GM19438 (cell line): ENCODE measurements at regions not wholly inside any gene's neighbourhood (a gene's known extent, or its start where the extent isn't known, plus 50 kb on each side); places are given as distances from the start of the nearest gene placed in this dataset.
"Not testable (repeated sequence)": the region's sequence is repeated elsewhere in the genome, so short reads cannot be mapped to it uniquely, and the experiment has no call there.

ENCODE experiments used
- ATAC-seq: cut with Tn5 transposase; IDR thresholded peaks from one replicate; pipeline ENCODE4 v1.9.1; 2021; ENCODE audit warnings: low read depth; ENCODE audit not compliant: unreplicated experiment

DNA sequence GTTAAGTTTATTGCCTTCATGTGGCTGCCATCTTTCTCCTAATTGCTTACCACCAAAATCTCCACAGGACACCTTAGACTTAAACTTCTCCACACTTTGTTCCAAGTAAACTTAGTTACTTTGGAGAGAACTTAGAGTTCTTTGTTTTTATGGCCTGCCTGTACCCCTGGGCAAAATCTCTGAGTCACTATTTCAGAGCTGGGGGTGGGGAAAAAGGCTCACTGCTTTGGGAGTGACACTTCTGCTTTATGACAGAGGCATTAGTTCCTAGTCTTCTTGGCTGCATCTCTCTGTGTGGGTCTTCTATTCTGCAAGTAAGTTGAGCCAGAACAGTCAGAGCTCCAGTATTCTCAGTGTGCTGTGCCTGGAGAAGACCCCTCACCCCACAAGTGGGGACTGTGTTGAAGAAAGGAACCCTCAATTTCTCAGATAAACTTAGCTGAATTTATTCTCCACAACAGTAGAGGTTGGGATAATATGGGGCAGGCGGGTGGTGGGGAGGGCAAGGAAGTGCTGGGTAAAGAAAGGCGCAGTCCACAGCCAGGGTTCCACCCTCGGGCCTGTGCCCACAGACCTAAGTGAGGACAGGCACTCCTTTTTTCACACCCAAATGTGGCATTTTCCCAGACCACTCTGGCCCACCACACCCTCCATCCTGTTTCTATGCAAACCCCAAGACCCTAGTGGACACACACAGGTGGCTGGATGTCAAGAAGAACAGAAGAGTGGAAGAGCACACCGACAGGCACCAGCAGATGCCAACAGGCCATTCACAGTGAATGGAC is 636.6 kb upstream of the MAN1A1 start:
- no peak for ATAC-seq

DNA sequence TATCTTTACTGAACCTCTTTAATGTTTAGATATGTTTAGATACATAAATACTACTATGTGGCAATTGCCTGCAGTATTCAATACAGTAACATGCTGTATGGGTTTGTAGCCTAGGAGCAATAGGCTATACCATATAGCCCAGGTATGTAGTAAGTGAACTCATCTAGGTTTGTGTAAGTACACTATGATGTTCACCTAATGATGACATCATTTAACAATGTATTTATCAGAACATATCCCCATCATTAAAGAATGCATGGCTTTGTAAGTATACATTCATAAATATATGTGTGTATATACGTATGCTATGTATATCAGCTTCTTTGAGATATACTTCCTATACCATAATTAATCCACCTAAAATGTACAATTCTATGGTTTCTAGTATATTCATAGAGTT is 631.2 kb upstream of the MAN1A1 start:
- no peak for ATAC-seq

DNA sequence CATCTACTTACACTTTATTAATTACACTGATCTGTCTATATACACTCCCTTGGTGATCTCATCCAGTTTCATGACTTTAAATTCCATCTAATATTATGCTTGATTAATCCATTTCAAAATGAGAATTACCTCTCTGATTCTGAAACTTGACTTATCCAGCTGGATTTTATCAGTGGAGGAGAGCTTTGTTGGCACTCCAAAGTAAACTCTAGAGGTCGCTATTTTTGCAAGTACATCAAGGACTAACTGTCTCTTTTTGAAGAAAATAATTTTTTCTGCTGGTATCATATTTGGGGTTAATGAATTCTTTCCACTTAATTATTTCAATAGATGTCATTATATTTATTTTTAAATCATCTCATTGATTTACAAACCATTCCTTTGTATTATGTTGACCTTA is 630.3 kb upstream of the MAN1A1 start:
- ATAC-seq: no peak

GRCh38 chr6:119978274-119978889 is 628.8 kb upstream of the MAN1A1 start:
- ATAC-seq: no peak

DNA sequence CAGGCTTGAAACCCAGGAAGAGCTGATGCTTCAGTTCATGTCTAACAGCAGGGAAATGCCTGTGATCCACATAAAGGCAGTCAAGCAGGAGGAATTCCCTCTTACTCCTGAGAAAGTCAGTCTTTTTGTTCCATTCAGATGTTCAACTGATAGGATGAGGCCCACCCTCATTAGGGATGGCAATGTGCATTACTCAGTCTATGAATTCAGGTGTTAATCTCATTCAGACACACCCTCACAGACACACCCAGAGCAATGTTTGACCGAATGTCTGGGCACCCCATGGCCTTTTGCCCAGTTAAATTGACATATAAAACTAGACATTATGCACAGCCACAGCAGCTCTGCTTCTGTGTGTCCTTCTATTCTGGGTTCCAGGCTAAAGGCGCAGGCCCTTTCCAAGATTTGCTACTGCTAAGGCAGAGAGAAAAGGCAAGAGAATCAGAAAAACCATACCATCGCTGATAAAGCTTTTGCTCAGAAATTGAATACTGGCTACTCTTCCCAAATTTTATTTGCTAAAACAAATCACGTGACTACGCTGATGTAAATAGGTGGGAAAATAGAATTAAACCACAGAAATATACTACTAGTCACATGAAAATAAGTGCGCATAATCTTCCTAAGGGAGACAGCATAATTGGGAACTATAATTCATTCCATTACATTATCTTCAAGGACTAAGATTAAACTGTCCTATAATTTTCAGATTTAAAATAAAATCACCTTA is 625.0 kb upstream of the MAN1A1 start:
- no peak for ATAC-seq

- ATAC-seq: peak; percentile 82
These were observed 616.9 kb upstream of the MAN1A1 start for GRCh38 chr6:119966484-119966883.

GRCh38 chr6:119965900-119966299 is 616.3 kb upstream of the MAN1A1 start:
- ATAC-seq: no peak

DNA sequence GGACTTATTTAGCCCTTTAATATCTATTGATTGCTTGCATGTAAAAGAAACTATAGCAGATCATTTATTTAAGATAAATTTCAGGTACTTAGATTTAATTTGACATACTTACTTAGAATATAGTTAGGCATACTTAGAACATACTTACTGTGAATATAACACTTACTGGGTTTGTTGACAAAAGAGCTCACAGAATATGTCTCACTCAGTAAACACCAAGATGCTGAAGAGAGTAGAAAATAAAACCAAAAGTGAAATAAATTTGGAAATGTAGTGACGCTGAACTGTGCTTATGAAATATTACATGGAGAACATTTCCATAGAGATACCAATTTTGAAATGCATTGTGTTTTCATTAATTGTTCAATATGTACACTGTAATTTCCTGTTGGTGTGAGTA is 615.4 kb upstream of the MAN1A1 start:
- no peak for ATAC-seq

GRCh38 chr6:119962505-119962904 is 612.9 kb upstream of the MAN1A1 start:
- ATAC-seq: no peak

- ATAC-seq: no peak
These were observed 611.9 kb upstream of the MAN1A1 start for GRCh38 chr6:119961450-119961849.

DNA sequence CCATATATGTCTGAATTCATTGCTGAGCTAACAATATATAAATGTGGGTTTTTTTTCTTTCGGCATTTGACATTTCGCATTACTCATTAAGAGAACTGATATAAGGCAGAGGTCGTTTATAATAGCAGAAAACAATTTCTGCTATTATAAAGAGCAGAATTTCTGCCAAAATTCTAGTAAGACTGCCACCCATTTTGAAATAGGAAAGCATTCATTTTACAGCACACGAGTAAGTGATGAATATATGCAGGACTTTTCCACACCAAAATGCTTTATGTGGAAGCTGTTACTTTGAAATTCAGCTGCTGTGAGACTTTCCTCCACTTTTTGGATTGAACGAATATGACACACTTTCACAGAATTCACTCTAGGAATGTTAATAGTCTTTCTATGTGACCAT is 610.9 kb upstream of the MAN1A1 start:
- no peak for ATAC-seq

DNA sequence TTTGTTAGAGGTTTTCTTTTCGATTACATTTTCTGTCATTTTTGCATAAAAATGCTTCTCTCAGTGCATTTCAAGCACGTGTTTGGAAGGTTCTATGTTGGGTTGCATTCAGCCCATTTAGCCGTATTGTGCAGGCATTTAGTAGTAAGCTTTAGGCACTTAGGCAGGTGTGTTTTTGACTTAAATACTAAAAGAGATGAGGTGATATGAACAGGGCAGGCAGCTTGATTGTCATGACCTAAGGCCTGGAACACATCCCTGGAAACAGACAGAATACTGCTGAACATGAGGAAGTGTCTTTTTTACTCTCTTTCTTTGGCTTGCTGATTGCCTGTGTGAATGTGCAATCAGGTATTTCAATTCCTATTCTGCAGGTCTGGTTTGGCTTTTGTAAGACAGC is 610.5 kb upstream of the MAN1A1 start:
- ATAC-seq: no peak

DNA sequence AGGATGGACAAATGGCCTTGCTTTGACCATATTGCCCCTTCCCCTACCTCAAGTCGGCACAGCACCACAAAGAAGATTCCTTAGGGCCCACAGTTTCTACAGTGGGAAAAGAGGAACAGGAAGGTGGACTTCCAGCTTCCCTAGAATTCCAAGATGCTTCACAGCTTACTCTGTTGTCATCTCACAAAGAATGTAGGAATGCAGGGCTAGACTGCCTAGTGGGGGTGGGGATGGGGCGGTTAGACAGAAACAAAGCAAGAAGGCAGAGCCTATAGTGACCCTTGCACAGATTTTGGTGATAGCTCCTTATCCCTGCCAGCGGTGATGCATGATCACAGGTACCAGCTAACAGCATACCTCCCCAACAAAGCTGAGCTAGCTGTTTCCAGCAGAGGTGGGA is 607.6 kb upstream of the MAN1A1 start:
- ATAC-seq: no peak

DNA sequence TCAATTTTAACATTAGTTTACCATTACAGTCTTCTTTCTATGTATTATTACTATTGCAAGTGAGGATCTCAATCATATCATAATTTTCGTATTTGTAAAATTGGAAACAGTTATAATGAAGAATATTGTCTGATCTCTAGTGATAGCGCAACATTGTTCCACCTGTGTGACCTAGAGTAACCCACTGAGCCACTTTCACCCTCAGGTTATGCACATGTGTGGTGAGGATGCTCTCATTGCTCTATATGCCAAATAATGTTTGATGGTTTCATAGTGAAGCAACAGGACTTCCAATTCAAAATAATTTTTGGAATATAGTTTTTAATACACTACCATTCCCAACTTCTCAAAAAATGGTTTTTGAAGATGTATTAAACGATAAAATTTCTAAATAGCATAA is 603.1 kb upstream of the MAN1A1 start:
- no peak for ATAC-seq

DNA sequence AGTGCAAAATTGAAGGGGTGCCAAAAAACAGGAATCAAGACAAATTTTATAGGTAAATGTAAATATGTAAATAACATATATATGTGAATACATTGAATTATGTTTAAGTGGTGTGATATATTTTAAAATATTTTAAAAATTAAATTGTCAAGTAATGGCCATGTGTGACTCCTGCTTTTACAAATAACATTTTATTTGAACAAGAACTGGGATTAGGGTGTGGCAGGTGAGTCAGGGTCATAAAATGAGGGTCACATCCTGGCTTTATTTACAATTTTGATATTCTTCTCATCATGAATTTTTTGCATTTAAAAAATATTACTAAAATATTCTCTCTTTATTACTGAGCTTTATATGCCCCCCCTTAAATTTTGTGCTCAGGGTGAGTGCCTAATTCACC is 601.1 kb upstream of the MAN1A1 start:
- no peak for ATAC-seq

DNA sequence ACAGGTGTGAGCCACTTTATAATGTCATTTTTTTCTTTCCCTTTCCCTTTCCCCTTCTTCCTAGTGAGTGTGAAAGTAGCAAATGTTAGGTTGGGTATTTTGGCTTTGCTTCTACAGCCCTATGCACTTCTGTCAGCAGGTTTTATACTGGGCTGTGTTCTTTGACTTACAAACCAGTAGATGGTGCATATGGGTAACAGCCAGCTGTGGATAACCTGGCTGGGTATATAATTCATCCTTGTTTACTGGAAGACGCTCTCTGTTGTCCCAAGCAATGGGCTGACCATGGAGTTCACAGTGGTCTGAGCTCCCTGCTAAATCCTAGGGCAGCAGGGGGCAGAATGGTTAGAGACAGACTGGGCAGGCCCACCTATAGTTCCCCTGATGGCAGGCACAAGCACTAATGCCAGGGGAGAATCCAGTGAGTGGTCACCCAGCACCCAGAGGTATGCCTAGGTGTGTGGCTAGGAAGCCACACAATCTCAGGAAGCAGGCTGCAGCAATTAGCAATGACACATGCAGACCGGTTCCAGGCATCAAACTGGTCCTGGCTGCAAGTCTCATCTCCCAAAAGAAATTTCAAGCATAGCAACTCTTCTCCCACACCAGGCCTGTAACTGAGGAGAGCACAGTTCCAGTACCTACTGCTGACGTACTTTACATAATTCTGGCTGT is 592.7 kb upstream of the MAN1A1 start:
- ATAC-seq: no peak

GRCh38 chr6:119938752-119939151 is 589.2 kb upstream of the MAN1A1 start:
- no peak for ATAC-seq

- ATAC-seq: no peak
These were observed 585.3 kb upstream of the MAN1A1 start for GRCh38 chr6:119934816-119935215.

GRCh38 chr6:119929121-119929520 is 579.6 kb upstream of the MAN1A1 start:
- no peak for ATAC-seq

DNA sequence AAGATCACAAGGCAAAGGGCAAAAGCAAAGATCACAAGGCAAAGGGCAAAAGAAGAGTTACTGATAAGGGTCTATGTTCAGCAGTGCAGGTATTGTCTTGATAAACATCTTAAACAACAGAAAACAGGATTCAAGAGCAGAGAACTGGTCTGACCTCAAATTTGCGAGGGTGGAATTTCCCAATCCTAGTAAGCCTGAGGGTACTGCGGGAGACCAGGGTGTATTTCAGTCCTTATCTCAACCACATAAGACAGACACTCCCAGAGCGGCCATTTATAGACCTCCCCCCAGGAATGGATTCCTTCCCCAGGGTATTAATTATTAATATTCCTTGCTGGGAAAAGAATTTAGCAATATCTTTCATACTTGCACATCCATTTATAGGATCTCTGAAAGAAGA is 575.3 kb upstream of the MAN1A1 start:
- not testable (repeated sequence) for ATAC-seq

GRCh38 chr6:119922814-119923213 is 573.3 kb upstream of the MAN1A1 start:
- no peak for ATAC-seq
